ENCODE measurements at regions not wholly inside any gene's neighbourhood (a gene's known extent, or its start where the extent isn't known, plus 50 kb on each side); places are given as distances from the start of the nearest gene placed in this dataset.

GRCh38 chr2:16069933-16070647, 129.7 kb downstream of the MYCN start:
- no peaks in the 10 kb centered on the region for H3K36me3 Mint-ChIP-seq (ENCODE audit: unreplicated experiment)
- H3K9me3 Mint-ChIP-seq (ENCODE audit: unreplicated experiment), result peaks cover 4% of the 10 kb centered on the region
- TF ChIP-seq CTCF (IDR thresholded peaks at IDR 0.05; ENCODE audit: partially characterized antibody, unreplicated experiment), result no peak
- peaks cover 5% of the 10 kb centered on the region for H3K4me1 Mint-ChIP-seq (ENCODE audit: low read depth, unreplicated experiment)
- H3K4me3 Mint-ChIP-seq (ENCODE audit: unreplicated experiment), result no peak overlapping the region
- no peak for DNase-seq
- H3K27ac Mint-ChIP-seq (ENCODE audit: unreplicated experiment), result no peak overlapping the region
- H3K27me3 Mint-ChIP-seq (ENCODE audit: unreplicated experiment), result peaks cover 3% of the 10 kb centered on the region

- Mint-ChIP-seq H3K4me3 (ENCODE audit: unreplicated experiment) (no peak overlapping the region), H3K27ac (ENCODE audit: unreplicated experiment) (no peak overlapping the region), H3K27me3 (ENCODE audit: unreplicated experiment) (peaks cover 3% of the 10 kb centered on the region), H3K36me3 (ENCODE audit: unreplicated experiment) (no peaks in the 10 kb centered on the region), H3K4me1 (ENCODE audit: low read depth, unreplicated experiment) (peaks cover 5% of the 10 kb centered on the region), H3K9me3 (ENCODE audit: unreplicated experiment) (peaks cover 4% of the 10 kb centered on the region)
- no peak for DNase-seq
- TF ChIP-seq CTCF (IDR thresholded peaks at IDR 0.05; ENCODE audit: partially characterized antibody, unreplicated experiment), result no peak
Observed at GRCh38 chr2:16069663-16069932, 129.2 kb downstream of the MYCN start.

- no peak for TF ChIP-seq CTCF (IDR thresholded peaks at IDR 0.05; ENCODE audit: partially characterized antibody, unreplicated experiment)
- H3K27ac Mint-ChIP-seq (ENCODE audit: unreplicated experiment), result no peak overlapping the region
- peaks cover 7% of the 10 kb centered on the region for H3K27me3 Mint-ChIP-seq (ENCODE audit: unreplicated experiment)
- no peak overlapping the region for H3K4me3 Mint-ChIP-seq (ENCODE audit: unreplicated experiment)
- H3K36me3 Mint-ChIP-seq (ENCODE audit: unreplicated experiment), result peaks cover 7% of the 10 kb centered on the region
- H3K4me1 Mint-ChIP-seq (ENCODE audit: low read depth, unreplicated experiment), result peaks cover 5% of the 10 kb centered on the region
- H3K9me3 Mint-ChIP-seq (ENCODE audit: unreplicated experiment), result peaks cover 11% of the 10 kb centered on the region
- DNase-seq, result no peak
Observed at GRCh38 chr2:16068552-16068940, 128.2 kb downstream of the MYCN start.

GRCh38 chr2:16067866-16068551, 127.7 kb downstream of the MYCN start:
- DNase-seq, result no peak
- Mint-ChIP-seq H3K27ac (ENCODE audit: unreplicated experiment) (peak overlapping the region; percentile 0), H3K9me3 (ENCODE audit: unreplicated experiment) (peaks cover 11% of the 10 kb centered on the region), H3K36me3 (ENCODE audit: unreplicated experiment) (peaks cover 7% of the 10 kb centered on the region), H3K4me1 (ENCODE audit: low read depth, unreplicated experiment) (peaks cover 5% of the 10 kb centered on the region), H3K4me3 (ENCODE audit: unreplicated experiment) (no peak overlapping the region), H3K27me3 (ENCODE audit: unreplicated experiment) (peaks cover 7% of the 10 kb centered on the region)
- TF ChIP-seq CTCF (IDR thresholded peaks at IDR 0.05; ENCODE audit: partially characterized antibody, unreplicated experiment), result no peak

- no peak for DNase-seq
- no peak overlapping the region for H3K27ac Mint-ChIP-seq (ENCODE audit: unreplicated experiment)
Observed at GRCh38 chr2:16067444-16067843, 127.1 kb downstream of the MYCN start.

More at GRCh38 chr2:16067444-16067843, 127.1 kb downstream of the MYCN start:
- peaks cover 11% of the 10 kb centered on the region for H3K9me3 Mint-ChIP-seq (ENCODE audit: unreplicated experiment)
- peaks cover 4% of the 10 kb centered on the region for H3K27me3 Mint-ChIP-seq (ENCODE audit: unreplicated experiment)
- TF ChIP-seq CTCF (IDR thresholded peaks at IDR 0.05; ENCODE audit: partially characterized antibody, unreplicated experiment), result no peak
- peaks cover 12% of the 10 kb centered on the region for H3K36me3 Mint-ChIP-seq (ENCODE audit: unreplicated experiment)
- H3K4me3 Mint-ChIP-seq (ENCODE audit: unreplicated experiment), result no peak overlapping the region
- H3K4me1 Mint-ChIP-seq (ENCODE audit: low read depth, unreplicated experiment), result peaks cover 5% of the 10 kb centered on the region
